K562 (cell line): ENCODE measurements at regions not wholly inside any gene's neighbourhood (a gene's known extent, or its start where the extent isn't known, plus 50 kb on each side); places are given as distances from the start of the nearest gene placed in this dataset.

Source experiments
- ATAC-seq: fragments of 200-7000 bp; cut with Tn5 transposase; 3 replicates; pipeline ENCODE4 v1.9.1; 2020; ENCODE audit warnings: moderate library complexity
- BruUV-seq: library from RNA; stranded (reverse); fragments of 400-500 nt; replicated peaks from 2 replicates; lab custom pipeline; 2021; lab: Mats Ljungman, UMichigan
- CTCF ChIA-PET: fragments of 300-600 bp; formaldehyde crosslinking; extraction: SDS; loops from one replicate; lab custom pipeline; 2021; ENCODE audit warnings: low intra/inter-chr PET ratio; lab: Yijun Ruan, JAX
- POLR2A ChIA-PET: fragments of 300-600, 350-650 bp; sonication (Branson Sonifier 250); formaldehyde crosslinking; extraction: SDS; loops from one replicate; lab custom pipeline; 2021; ENCODE audit warnings: antibody characterized with exemption, inconsistent platforms; lab: Yijun Ruan, JAX
- DNase-seq, 4 experiments: peaks; one replicate each; pipeline versions ENCODE4 v3.0.0 to v3.0.0-alpha.2; 2011 to 2018; ENCODE audit warnings: low spot score in 3 of 4, mixed read lengths in 3 of 4; ENCODE audit errors: extremely low read depth in 1 of 4
- FAIRE-seq: peaks from 2 replicates; lab custom pipeline; 2011; peaks lifted over from hg19 to GRCh38; lab: Jason Lieb, UNC
- H2AFZ ChIP-seq: 2 replicates; pipeline ENCODE4 v1.6.0; 2011; ENCODE audit warnings: low read depth, low read length, control low read depth, inconsistent platforms
- H3K27ac ChIP-seq: fragments of 200-600 bp; 3 replicates; pipeline ENCODE4 v1.8.0; 2011; ENCODE audit warnings: low read depth, mild to moderate bottlenecking, control low read depth, inconsistent platforms, low read length, moderate library complexity, mixed read lengths; ENCODE audit errors: extremely low read depth
- H3K27me3 ChIP-seq, 2 experiments: fragments of 300-600 bp in 1 of 2; 2 replicates in 1 of 2; 3 replicates in 1 of 2; pipeline versions ENCODE4 v1.6.0 to v1.8.0; 2011; ENCODE audit warnings: inconsistent platforms in 2 of 2, low read length in 2 of 2, mild to moderate bottlenecking in 1 of 2, mixed read lengths in 1 of 2, moderate library complexity in 1 of 2; ENCODE audit not compliant: control insufficient read depth in 2 of 2, insufficient read depth in 2 of 2
- H3K36me3 ChIP-seq: fragments of 300-600 bp; 3 replicates; pipeline ENCODE4 v1.8.0; 2011; ENCODE audit warnings: mild to moderate bottlenecking, low read length, inconsistent platforms; ENCODE audit not compliant: control insufficient read depth, insufficient read depth
- H3K4me1 ChIP-seq, 2 experiments: fragments of 200-600 bp in 1 of 2; replicated peaks in 1 of 2; 2 replicates in 1 of 2; 3 replicates in 1 of 2; pipeline versions ENCODE4 v1.5.1 to v1.8.0; 2011; ENCODE audit warnings: inconsistent platforms in 2 of 2, low read length in 2 of 2, mild to moderate bottlenecking in 1 of 2, mixed read lengths in 1 of 2, moderate library complexity in 1 of 2; ENCODE audit not compliant: control insufficient read depth in 2 of 2, insufficient read depth in 2 of 2
- H3K4me2 ChIP-seq: 2 replicates; pipeline ENCODE4 v1.6.1; 2011; ENCODE audit warnings: low read length, control low read depth, inconsistent platforms, mixed read lengths; ENCODE audit not compliant: insufficient read depth
- H3K4me3 ChIP-seq: fragments of 200-600 bp; sonication (generic), shearing (Covaris generic); 2 replicates; pipeline ENCODE4 v1.5.1; 2016; ENCODE audit warnings: control low read depth, inconsistent platforms
- H3K79me2 ChIP-seq: fragments of 200-600 bp; 3 replicates; pipeline ENCODE4 v1.8.0; 2011; ENCODE audit warnings: low read length, inconsistent platforms; ENCODE audit not compliant: control insufficient read depth, insufficient read depth
- H3K9ac ChIP-seq, 2 experiments: 2 replicates each; pipeline versions ENCODE4 v1.6.0 to v1.6.1; 2011; ENCODE audit warnings: low read depth in 2 of 2, low read length in 2 of 2, control low read depth in 1 of 2, inconsistent platforms in 1 of 2, mild to moderate bottlenecking in 1 of 2, mixed read lengths in 1 of 2; ENCODE audit not compliant: insufficient read depth in 1 of 2
- H3K9me1 ChIP-seq: one replicate; pipeline ENCODE4 v1.6.0; 2011; ENCODE audit warnings: inconsistent platforms, mild to moderate bottlenecking, low read length, moderate library complexity; ENCODE audit not compliant: control insufficient read depth, insufficient read depth
- H3K9me3 ChIP-seq: replicated peaks from 2 replicates; pipeline ENCODE4 v1.5.1; 2011; ENCODE audit warnings: low read depth, low read length, inconsistent platforms; ENCODE audit not compliant: control insufficient read depth, insufficient read depth
- H4K20me1 ChIP-seq: replicated peaks from 2 replicates; pipeline ENCODE4 v1.6.1; 2011; ENCODE audit warnings: low read length, inconsistent platforms, mixed read lengths; ENCODE audit not compliant: control insufficient read depth, insufficient read depth
- CEBPG ChIP-seq, 3 experiments: fragments of 200-800 bp in 1 of 3; sonication (Bioruptor generic) in 1 of 3; sonication (generic) in 1 of 3; formaldehyde crosslinking in 1 of 3; IDR thresholded peaks in 2 of 3; conservative IDR thresholded peaks in 1 of 3; 2 replicates each; pipeline versions ENCODE4 v1.6.1 to v1.8.0; 2016 to 2022; ENCODE audit warnings: missing compliant biosample characterization in 2 of 3, missing genetic modification characterization in 2 of 3, mild to moderate bottlenecking in 1 of 3, missing genetic modification reagents in 1 of 3
- MEIS2 ChIP-seq: fragments of 450-650 bp; IDR thresholded peaks from 2 replicates; pipeline ENCODE4 v1.6.1; 2014; ENCODE audit warnings: mild to moderate bottlenecking; ENCODE audit not compliant: partially characterized antibody
- RBM14 ChIP-seq: fragments of 200-400 bp; formaldehyde crosslinking; IDR thresholded peaks from 2 replicates; pipeline ENCODE4 v1.6.1; 2018; ENCODE audit warnings: low read depth, mild to moderate bottlenecking, low read length, moderate library complexity, borderline replicate concordance; ENCODE audit not compliant: insufficient read depth
- RNF219 ChIP-seq: fragments of 250-450 bp; sonication (Bioruptor Pico); IDR thresholded peaks from 2 replicates; pipeline ENCODE4 v1.5.0; 2022; ENCODE audit warnings: mild to moderate bottlenecking
- SMAD1 ChIP-seq: fragments of 150-350 bp; IDR thresholded peaks from 2 replicates; pipeline ENCODE4 v1.6.1; 2014; ENCODE audit warnings: low read length, low read depth; ENCODE audit not compliant: partially characterized antibody
- SUPT5H ChIP-seq: fragments of 450-650 bp; IDR thresholded peaks from 2 replicates; pipeline ENCODE4 v1.6.1; 2016
- XRCC4 ChIP-seq: IDR thresholded peaks from one replicate; pipeline ENCODE4 v1.6.1; 2011; ENCODE audit not compliant: insufficient read depth, insufficient read length; ENCODE audit errors: extremely low read depth
- ZBTB34 ChIP-seq: fragments of 250-450 bp; sonication (Bioruptor Pico); IDR thresholded peaks from 2 replicates; pipeline ENCODE4 v1.8.0; 2021; ENCODE audit warnings: mild to moderate bottlenecking, moderate library complexity
- ZNF512 ChIP-seq: IDR thresholded peaks from 2 replicates; pipeline ENCODE4 v1.6.1; 2016; ENCODE audit warnings: missing genetic modification characterization, missing compliant biosample characterization
- ZNF639 ChIP-seq, 2 experiments: fragments of 200-800 bp in 1 of 2; sonication (Bioruptor generic) in 1 of 2; sonication (generic) in 1 of 2; formaldehyde crosslinking in 1 of 2; IDR thresholded peaks in 1 of 2; conservative IDR thresholded peaks in 1 of 2; 2 replicates each; pipeline versions ENCODE4 v1.5.0 to v1.6.1; 2016 to 2020; ENCODE audit warnings: missing compliant biosample characterization in 1 of 2, missing genetic modification characterization in 1 of 2, missing genetic modification reagents in 1 of 2
- ZNF778 ChIP-seq: fragments of 450-650 bp; formaldehyde crosslinking; IDR thresholded peaks from 2 replicates; pipeline ENCODE4 v1.4.0; 2020; ENCODE audit warnings: mild to moderate bottlenecking, moderate library complexity
- ZSCAN32 ChIP-seq: fragments of 450-650 bp; formaldehyde crosslinking; IDR thresholded peaks from 2 replicates; pipeline ENCODE4 v1.4.0; 2020; ENCODE audit warnings: mild to moderate bottlenecking, moderate library complexity
- WGBS: fragments of 100-300 bp; shearing (Covaris generic); methylation state at CpG from one replicate; pipeline ENCODE4 v1.1.6; 2016; ENCODE audit warnings: low coverage, mixed read lengths; ENCODE audit not compliant: insufficient coverage; ENCODE audit errors: missing lambda C conversion rate; 5-methylcytosine and 5-hydroxymethylcytosine counted together
- in situ Hi-C: fragments of 300-500 bp; cut with MboI; formaldehyde crosslinking; loops from 4 replicates; pipeline ENCODE4 v1.15.0; 2018; ENCODE audit warnings: inconsistent platforms, mixed read lengths
- intact Hi-C: fragments of 100-400 bp; cut with micrococcal nuclease; formaldehyde crosslinking; loops from 2 replicates; pipeline ENCODE4 v1.14.2; 2022

GRCh38 chr9:118990949-118991348, 378.3 kb downstream of the BRINP1 start:
- in situ Hi-C loops = no loop called here
- no peak for FAIRE-seq
- no peak for ATAC-seq
- TF ChIP-seq ZNF778 (CRISPR knock-in tag) (no peak), ZNF639 (CRISPR knock-in tag; conservative IDR thresholded peaks at IDR 0.05 in 1 of 2, IDR thresholded peaks at IDR 0.05 in 1 of 2) (no peak), SMAD1 (no peak), ZSCAN32 (CRISPR knock-in tag) (no peak), ZNF512 (no peak), XRCC4 (no peak), RNF219 (CRISPR knock-in tag) (no peak), RBM14 (no peak), MEIS2 (no peak), ZBTB34 (CRISPR knock-in tag) (no peak), CEBPG (CRISPR knock-in tag; IDR thresholded peaks at IDR 0.05) (no peak), CEBPG (tag; conservative IDR thresholded peaks at IDR 0.05 in 1 of 2, IDR thresholded peaks at IDR 0.05 in 1 of 2) (no peak), SUPT5H (no peak)

More at GRCh38 chr9:118990949-118991348, 378.3 kb downstream of the BRINP1 start:
- no peaks in the 10 kb centered on the region for H3K79me2 ChIP-seq
- BruUV-seq = no TSS peak
- no peak overlapping the region for H3K4me3 ChIP-seq
- ChIA-PET POLR2A (no interaction called here), CTCF (no interaction called here)
- H3K27ac ChIP-seq = no peak overlapping the region
- H2AFZ ChIP-seq = no peak overlapping the region
- H3K9me1 ChIP-seq = no peaks in the 10 kb centered on the region
- no peaks in the 10 kb centered on the region for H3K27me3 ChIP-seq
- no peaks in the 10 kb centered on the region for H3K4me1 ChIP-seq
- intact Hi-C loops = no loop called here
- no peak overlapping the region for H3K4me2 ChIP-seq
- 0 out of 2 replicates have a peak, but pooled peaks cover 1% of the 10 kb centered on the region for H3K9me3 ChIP-seq
- no peaks in the 10 kb centered on the region for H4K20me1 ChIP-seq
- 0% methylated on average over 2 of the region's 2 CpGs for WGBS
- no peak for DNase-seq
- no peaks in the 10 kb centered on the region for H3K36me3 ChIP-seq
- H3K9ac ChIP-seq = no peak overlapping the region
